GM21528 (cell line): ENCODE measurements at regions not wholly inside any gene's neighbourhood (a gene's known extent, or its start where the extent isn't known, plus 50 kb on each side); places are given as distances from the start of the nearest gene placed in this dataset.

Source experiments
- ATAC-seq: cut with Tn5 transposase; IDR thresholded peaks from one replicate; pipeline ENCODE4 v1.9.1; 2021; ENCODE audit warnings: mild to moderate bottlenecking, moderate library complexity; ENCODE audit not compliant: unreplicated experiment, low FRiP score

DNA sequence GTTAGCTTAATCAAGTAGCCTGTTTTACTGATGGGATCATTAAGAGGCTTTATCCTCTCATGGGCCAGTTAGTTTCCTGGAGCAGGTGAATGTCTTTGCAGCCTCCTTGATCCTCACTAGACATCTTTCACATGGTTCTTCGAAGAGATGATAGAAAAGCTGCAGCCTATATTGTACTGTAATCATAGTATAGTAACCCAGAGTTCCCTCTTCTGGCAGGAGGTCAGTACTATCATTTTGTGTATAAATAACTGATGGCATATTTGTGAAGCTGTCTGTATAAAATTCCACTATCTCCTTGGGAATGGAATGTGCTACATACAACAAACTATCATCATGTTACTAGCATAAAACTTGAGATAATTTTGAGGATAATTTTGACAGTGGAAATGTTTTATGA, 123.8 kb upstream of the PRPS1L1 start:
- no peak for ATAC-seq

DNA sequence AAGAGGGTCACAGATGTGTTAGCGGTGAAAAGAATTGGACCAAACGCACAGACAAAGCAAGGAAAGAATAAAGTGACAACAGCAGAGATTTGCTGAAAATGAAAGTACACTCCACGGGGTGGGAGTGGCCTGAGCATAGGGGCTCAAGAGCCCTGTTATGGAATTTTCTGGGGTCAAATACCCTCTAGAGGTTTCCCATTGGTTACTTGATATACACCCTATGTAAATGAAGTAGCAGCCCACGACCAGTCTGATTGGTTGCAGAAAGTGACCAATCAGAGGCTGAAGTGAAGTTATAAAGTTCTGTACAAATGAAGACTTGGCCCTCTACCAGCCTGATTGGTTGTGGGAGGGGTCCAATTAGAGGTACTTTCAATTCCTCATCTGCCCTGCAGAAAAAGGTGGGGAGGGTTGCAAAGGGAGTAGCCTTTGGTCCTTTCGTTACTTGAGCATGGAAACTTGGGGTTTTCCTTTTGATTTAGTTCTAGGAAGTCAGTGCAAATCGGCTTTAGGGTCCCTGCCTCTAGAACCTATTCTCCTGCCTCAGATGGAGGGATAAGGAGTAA, 125.6 kb upstream of the PRPS1L1 start:
- ATAC-seq: no peak

DNA sequence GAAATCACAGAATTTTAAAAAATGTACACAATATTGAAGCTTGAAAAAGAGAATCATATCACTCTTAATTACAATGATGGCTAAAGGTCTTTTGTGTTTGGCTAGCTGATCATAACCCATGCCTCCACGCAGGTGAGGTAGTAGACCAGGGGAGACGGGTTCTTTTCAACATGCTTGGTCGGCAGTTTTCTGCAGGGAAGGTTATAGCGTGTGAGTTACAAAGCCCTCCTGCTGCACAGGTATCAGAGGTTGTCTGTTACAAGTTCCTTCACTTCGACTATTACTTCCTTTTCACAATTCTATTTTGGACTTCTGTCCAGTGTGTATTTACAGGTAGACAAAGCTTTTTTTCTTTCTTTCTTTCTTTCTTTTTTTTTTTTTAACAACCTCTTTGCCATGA, 127.1 kb upstream of the PRPS1L1 start:
- no peak for ATAC-seq

DNA sequence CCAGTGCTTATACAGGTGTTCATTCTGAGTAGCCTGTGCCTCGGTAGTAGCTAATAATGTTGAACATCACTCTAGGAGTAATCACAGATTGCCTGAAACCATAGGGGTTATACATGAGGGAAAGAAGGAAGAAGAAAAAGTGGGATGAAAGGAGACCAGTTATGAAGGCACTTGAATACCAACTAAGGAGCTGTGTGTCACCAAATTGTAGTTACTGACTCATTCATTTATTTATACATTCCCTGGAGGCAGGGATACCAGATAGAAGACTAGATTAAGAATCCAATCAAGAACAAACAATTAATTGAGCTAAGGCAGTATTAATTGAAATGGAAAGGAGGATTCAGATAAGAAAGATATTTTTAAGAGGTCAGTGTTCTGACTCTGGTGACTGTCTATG, 129.6 kb upstream of the PRPS1L1 start:
- no peak for ATAC-seq

DNA sequence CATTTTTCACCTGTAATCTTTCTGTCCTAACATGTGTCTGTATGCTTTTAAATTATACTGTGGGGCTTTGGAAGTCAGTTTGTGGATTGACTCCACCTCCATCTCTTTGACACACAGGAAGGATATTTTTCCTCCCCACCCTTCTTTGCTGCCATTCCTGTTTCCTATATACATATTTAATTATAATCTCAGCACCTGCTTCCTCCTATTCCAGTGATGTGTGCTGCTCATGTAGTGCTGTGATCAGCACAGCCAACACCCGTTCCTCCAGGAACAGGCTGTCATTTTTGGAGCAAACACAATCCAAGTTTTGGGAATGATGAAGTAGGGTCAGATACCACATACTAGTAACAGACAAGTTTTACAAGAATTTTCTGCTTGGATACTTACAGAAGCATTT, 135.0 kb upstream of the PRPS1L1 start:
- no peak for ATAC-seq

DNA sequence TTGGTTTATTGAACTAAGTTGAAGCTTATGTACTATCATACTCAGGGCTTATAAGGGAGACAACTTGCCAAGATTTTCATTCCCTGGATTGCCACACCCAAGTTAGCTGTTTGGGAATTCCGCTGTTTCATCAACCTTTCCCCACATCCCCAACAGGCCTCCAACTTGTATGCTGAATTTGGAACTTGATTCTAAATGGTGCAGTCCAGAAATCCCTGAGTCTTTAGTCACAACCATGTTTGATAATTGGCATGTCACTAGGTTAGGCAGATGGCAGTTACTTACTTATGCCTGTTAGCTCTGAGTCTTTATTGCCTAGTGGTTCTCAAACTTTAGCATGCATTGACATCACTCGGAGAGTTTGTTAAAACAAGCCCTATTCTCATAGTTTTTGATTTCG, 135.4 kb upstream of the PRPS1L1 start:
- no peak for ATAC-seq

DNA sequence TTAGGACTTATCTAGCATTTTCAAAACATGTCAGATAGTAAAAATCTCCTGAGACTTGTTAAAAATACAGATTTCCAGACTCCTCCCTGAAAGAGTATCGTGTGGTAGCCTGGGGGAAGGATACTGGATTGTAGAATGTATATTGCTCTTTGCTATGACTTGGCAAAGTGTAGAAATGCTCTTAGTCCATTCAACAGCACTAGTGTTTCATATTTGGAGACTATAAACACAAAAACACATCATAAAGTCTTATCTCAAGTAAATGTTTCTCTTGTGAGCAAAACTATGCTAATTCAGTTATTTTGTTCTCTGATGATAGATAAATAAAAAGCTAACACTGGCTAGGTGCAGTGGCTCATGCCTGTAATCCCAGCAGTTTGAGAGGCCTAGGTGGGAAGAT, 137.5 kb upstream of the PRPS1L1 start:
- ATAC-seq: no peak

DNA sequence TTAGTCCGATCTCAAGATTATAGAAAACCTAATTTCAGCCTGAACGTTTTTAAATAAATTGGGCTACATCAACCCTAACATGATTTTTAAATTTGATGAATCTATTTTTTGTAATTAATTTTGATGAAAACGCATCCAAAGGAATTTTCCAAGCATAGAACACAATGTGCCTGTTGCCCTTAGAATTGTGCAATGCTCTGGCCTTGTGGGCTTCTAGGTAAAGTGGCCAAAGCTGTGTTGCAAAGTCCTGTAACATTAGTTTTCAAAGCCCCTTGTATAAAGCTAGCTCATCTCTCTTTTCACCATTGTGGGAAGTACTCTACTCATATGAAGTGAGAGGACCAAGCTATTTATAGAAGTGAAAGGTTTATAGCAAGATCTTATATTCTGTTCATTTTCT, 138.4 kb upstream of the PRPS1L1 start:
- ATAC-seq: no peak

DNA sequence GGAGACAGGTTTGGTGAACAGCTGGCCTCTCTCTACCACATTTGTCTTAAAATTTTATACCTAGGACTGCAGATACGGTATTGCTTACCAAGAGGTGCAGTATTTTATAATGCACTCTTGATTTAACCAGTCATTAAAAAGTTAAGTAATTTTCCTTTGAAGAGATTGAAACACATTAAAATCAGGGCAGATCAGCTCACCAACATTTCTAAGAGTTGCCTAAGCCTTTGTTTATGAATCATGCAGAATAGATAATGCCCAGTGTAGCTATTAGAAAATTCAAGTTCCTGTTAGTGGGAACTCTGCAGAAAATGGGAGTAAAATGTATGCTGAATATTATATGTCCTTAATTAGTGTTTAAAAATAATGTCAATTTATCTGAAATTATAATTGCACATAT, 140.2 kb upstream of the PRPS1L1 start:
- no peak for ATAC-seq

DNA sequence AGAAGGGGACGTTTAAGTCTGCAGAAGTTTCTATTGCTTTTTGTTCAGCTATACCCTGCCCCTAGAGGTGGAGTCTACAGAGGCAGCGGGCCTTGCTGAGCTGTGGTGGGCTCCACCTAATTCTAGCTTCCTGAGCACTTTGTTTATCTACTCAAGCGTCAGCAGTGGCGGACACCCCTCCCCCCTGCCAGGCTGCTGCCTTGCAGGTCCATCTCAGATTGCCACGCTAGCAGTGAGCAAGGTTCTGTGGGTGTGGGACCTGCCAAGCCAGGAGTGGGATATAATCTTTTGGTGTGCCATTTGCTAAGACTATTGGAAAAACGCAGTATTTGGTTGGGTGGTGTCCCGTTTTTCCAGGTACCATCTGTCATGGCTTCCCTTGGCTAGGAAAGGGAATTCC, 147.3 kb upstream of the PRPS1L1 start:
- ATAC-seq: no peak

DNA sequence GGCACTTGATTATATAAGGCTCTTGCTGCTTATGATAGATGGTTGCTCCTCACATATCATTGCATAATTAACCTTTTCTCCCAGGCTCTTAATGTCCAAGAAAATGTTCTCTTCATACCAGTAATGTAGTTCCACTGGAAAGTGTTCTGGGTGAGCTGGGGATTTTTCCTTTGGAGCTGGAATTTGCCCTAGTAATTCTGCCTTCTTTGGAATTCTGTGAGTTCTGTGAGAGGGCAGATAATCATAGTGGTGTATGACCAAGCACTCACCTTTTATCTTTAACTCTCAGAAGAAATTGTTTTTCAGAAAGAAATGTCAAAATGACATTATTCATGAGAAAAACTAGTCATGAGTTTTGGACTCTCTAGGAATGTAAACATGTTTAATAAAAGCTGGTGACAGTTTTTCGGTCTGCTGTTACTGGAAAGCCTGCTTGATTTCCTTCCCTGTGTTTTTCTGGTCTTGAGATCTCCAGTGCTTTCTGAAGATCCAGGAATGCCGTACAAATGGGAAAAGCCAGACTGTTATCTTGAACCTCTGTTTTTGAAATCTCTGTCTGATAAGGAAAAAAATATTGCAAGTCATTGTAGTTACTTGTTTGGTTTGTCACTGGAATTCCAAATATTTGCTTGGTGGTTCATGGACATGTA, 148.3 kb upstream of the PRPS1L1 start:
- no peak for ATAC-seq

DNA sequence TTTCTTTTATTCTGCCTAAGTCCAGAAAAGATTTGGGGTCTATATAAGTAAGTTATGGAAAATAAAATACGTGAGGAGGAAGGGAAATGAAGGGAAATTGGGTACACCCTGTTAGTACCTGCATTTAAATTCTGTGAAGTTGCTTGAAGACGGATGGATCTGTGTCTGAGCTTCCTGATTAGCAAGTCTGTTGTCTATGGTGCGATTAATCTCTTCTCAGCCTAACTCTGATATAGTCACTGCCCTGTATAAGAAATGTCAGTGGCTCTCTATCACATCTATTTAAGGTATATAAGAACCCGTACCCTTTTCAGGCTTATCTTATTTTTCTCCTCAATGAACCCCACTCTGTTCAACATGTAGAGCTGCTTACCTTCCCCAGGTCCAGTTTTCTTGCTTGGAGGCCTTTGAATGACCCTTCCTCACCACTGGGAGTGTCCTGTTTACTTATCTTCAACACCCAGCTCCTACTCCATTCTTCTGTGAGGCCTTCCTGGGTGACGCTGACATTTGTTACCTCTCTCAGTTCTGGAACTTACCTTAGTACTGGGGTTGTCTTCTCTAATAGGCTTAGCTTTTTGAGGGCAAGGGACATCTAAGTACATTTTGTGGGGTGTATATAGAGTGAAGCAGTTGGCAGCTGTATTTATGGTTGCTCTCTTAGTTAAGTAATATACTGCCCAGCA, 149.6 kb upstream of the PRPS1L1 start:
- no peak for ATAC-seq

DNA sequence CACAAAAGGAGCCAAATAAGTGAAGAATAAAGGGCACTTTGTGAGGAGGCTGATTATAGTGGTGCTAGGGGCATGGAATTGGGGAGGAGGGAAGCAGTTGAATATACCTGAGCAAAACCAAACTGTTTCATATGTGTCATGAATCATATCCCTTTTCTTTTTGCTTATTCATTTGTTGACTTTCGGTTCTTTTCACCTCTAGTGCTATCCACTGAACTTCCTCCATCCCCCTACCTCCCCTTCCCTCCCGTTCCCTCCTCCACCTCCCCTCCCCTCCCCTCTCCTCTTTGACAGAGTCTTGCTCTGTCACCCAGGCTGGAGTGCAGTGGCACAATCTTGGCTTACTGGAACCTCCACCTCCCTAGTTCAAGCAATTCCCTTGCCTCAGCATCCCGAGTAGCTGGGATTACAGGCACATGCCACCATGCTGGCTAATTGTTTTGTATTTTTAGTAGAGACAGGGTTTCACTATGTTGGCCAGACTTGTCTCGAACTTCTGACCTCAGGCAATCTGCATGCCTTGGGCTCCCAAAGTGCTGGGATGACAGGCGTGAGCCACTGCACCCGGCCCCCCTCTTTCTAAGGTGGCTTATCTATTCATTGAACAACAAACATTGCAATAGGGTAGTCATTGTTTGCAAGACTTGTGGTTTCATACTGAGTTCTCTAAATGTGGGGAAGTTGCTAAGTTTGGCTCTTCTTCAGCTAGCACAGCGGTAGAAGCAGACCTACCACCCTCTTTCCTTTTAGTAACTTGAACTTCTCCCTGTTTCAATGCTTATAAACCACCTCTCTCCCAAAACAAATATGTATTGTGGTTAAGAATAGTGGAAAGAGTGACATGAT, 150.4 kb upstream of the PRPS1L1 start:
- ATAC-seq: peak; percentile 91

DNA sequence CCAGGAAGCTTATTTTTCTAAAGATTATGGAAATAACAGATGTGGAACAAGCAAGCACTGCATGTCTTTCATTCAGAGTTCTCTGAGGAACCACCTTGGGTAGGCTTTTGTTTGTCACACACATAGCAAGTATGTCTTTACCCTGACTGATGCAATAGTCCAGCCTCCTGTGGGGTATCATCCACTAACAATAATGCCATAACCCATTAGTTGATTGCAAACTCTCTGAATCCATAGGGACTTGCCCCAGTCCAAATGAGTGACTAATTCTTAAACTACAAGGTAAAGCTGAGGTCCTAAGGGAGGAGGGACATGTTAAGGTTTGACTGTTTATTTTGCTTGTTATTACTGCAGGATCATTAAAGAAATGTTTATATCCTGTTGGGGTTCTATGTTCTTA, 151.4 kb upstream of the PRPS1L1 start:
- ATAC-seq: no peak

DNA sequence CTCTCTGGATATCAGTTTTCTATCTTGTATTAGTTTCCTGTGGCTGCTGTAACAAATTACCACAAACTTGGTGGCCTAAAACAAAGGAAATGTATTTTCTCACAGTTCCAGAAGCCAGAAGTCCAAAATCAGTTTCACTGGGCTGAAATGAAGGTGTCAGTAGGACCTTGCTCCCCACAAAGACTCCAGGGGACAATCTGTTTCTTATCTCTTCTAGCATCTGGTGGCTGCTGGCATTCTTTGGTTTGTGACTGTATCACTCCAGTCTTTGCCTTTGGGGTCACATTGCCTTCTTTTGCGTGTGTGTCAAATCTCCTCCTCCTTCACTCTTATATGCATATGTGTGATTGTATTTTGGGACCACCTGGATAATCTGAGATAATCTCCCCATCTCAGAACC, 153.0 kb upstream of the PRPS1L1 start:
- no peak for ATAC-seq

DNA sequence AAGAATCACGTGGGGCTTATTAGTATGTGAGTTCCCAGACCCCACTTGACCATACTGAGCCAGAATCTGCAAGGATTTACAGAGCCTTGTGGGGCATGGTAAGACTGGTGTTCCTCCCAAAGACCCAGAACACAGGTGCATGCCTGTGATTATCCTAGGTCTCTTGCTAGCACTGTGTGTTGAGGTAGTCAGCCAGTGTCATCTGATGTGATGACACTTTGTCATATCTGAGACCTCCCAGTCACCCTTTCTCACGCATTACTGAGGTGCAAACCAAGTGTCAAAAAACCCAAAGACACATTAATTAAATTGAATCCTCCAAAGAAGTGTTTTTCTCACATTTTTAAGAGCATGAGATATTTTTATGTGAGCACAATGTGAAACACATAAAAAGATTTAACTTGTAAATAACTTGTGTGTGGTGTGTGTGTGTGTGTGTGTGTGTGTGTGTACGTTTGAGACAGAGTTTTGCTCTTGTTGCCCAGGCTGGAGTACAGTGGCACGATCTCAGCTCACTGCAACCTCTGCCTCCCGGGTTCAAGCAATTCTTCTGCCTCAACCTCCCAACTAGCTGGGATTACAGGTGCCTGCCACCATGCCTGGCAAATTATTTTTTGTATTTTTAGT, 162.0 kb upstream of the PRPS1L1 start:
- no peak for ATAC-seq

DNA sequence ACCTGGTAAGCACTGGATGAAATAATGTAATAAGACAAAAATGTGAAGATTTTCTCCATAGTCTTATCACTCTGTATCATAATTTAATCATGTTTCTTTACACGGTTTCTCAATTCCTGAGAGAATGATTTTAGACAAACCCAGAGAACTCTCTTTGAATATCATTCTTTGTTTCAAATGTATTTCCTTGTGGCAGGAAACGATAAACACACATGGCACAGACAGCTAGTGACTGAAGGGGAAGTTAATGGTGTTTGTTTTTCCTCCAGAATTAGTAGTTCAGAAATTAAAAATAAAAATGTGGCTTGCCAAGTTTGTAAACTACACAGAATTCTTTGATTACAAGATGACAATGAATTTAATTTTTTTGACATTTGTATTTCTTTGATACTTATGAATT, 163.7 kb upstream of the PRPS1L1 start:
- no peak for ATAC-seq

DNA sequence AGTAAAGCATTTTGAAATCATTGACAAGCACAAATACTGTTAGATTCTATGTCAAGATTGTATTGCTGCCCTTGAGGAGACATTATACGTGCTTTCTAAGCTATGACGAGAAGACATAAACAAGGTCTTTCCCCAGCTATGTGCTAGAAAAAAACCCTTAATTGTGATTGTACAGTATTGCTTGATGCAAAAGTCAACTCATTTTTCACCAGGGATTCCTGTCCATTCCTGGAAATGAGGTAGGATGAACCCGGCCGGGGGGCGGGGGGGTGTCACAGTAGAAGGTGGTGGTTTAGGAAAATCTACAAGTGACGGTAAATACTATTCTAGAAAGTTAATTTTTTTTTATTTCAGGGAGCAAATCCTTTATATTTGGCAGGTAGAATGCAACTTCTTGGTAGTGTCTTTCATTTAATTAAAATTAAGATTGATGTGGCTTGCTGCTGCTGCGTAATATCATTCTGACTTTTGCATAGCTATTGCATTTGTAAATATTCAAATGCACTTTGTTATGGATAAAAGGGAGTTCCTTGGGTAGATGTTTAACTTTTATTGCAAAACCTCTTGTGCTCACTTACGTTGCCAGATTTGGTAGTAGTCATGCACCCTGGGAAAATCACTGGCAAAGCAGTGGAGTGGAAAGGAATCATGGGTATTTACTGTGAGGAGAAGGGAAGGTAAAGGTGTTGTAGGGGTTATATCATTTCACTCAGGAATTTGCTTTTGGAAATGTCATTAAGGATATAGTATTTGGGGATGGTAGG, 164.4 kb upstream of the PRPS1L1 start:
- no peak for ATAC-seq

DNA sequence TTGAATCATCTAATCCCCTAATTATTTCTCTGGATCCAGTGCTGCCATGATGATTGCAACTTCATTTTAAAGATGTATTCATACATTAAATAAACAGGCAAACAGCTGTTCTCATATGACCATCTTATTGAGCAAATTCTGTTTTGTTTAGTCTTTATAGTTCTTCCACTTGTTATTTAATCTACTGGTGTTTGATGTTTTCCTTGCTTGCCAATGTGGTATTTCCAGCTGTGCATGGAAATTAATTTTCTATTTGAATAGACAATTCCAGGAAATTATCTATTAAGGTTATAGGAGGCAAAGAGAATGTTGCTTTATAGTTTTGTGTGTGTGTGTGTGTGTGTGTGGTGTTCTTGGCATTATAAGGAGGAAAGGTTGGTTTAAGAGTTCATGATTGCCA, 167.0 kb upstream of the PRPS1L1 start:
- ATAC-seq: no peak

DNA sequence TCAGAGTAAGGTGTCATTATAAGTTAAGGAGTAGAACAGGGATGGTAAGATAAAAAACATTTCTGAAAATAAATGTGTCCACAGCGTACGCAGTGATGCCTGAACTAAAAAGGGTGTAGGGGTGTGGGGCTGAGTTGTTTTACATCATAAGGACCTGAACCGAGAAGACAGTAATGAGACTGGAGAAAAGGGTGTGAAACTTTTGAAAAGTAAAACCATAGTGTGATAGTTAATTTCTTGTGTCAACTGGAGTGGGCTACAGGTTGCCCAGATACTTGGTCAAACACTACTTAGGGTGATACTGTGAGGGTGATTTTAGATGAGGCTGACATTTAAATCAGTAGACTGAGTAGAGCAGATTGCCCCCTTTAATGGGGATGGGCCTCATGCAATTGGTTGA, 169.0 kb upstream of the PRPS1L1 start:
- no peak for ATAC-seq
